NCI-H510A treated with DMSO at 0.1 percent for 48 hours (cell line): ENCODE measurements at regions not wholly inside any gene's neighbourhood (a gene's known extent, or its start where the extent isn't known, plus 50 kb on each side); places are given as distances from the start of the nearest gene placed in this dataset.

Experiments used
- DNase-seq: peaks from one replicate; lab custom pipeline; 2025; lab: John Stamatoyannopoulos, UW

- DNase-seq, result peak; percentile 55
These were observed 100.1 kb upstream of the RGS17 start for GRCh38 chr6:153231048-153231646.

- no peak for DNase-seq
These were observed 87.2 kb upstream of the RGS17 start for GRCh38 chr6:153218184-153218792.

GRCh38 chr6:153216789-153217188 lies 85.7 kb upstream of the RGS17 start:
- no peak for DNase-seq

- no peak for DNase-seq
These were observed 84.2 kb upstream of the RGS17 start for GRCh38 chr6:153215242-153215641.

- DNase-seq, result no peak
These were observed 83.4 kb upstream of the RGS17 start for GRCh38 chr6:153214436-153214835.

GRCh38 chr6:153210083-153210482 lies 79.0 kb upstream of the RGS17 start:
- DNase-seq, result no peak

GRCh38 chr6:153208706-153209105 lies 77.6 kb upstream of the RGS17 start:
- peak; percentile 65 for DNase-seq

- DNase-seq, result no peak
These were observed 76.5 kb upstream of the RGS17 start for GRCh38 chr6:153207617-153208016.

- peak; percentile 16 for DNase-seq
These were observed 75.9 kb upstream of the RGS17 start for GRCh38 chr6:153207006-153207405.

GRCh38 chr6:153192943-153193885 lies 62.1 kb upstream of the RGS17 start:
- no peak for DNase-seq

- no peak for DNase-seq
These were observed 52.8 kb upstream of the RGS17 start for GRCh38 chr6:153183925-153184324.
